LNCaP clone FGC (cell line): ENCODE measurements at regions not wholly inside any gene's neighbourhood (a gene's known extent, or its start where the extent isn't known, plus 50 kb on each side); places are given as distances from the start of the nearest gene placed in this dataset.

Source experiments
- DNase-seq: peaks from one replicate; pipeline ENCODE4 v3.0.0-alpha.2; 2011; ENCODE audit warnings: low read depth
- H3K4me3 ChIP-seq: 2 replicates; pipeline ENCODE4 v1.5.1; 2011; ENCODE audit warnings: mild to moderate bottlenecking, low read depth, low read length, control low read depth
- TF ChIP-seq, protein P1 (sequence below): IDR thresholded peaks from 2 replicates; pipeline ENCODE4 v1.5.1; 2012; ENCODE audit warnings: mild to moderate bottlenecking; ENCODE audit not compliant: control insufficient read depth, insufficient read depth; ENCODE audit errors: extremely low read depth

DNA sequence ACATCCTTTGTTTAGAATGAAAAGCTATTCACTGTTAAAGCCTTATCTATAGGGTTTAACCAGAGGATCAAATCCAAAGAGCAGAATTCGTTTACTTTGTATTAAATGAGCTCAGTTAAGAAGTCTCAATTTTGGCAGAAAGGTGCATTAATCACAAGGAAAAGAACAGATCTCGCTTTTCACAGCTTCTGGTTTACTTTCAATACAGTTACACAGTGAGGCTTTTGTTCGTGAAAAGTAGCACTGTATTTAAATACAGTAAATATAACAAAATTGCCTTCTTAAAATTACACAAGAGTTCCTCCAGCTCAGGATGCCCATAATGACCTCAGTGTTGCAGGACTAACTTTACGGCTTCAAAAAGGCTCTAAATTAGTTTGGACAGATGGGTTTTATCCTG lies 669.1 kb upstream of the SALL1 start:
- no peak for DNase-seq
- TF ChIP-seq, protein P1, sequence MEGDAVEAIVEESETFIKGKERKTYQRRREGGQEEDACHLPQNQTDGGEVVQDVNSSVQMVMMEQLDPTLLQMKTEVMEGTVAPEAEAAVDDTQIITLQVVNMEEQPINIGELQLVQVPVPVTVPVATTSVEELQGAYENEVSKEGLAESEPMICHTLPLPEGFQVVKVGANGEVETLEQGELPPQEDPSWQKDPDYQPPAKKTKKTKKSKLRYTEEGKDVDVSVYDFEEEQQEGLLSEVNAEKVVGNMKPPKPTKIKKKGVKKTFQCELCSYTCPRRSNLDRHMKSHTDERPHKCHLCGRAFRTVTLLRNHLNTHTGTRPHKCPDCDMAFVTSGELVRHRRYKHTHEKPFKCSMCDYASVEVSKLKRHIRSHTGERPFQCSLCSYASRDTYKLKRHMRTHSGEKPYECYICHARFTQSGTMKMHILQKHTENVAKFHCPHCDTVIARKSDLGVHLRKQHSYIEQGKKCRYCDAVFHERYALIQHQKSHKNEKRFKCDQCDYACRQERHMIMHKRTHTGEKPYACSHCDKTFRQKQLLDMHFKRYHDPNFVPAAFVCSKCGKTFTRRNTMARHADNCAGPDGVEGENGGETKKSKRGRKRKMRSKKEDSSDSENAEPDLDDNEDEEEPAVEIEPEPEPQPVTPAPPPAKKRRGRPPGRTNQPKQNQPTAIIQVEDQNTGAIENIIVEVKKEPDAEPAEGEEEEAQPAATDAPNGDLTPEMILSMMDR = no peak
- H3K4me3 ChIP-seq = no peak overlapping the region

DNA sequence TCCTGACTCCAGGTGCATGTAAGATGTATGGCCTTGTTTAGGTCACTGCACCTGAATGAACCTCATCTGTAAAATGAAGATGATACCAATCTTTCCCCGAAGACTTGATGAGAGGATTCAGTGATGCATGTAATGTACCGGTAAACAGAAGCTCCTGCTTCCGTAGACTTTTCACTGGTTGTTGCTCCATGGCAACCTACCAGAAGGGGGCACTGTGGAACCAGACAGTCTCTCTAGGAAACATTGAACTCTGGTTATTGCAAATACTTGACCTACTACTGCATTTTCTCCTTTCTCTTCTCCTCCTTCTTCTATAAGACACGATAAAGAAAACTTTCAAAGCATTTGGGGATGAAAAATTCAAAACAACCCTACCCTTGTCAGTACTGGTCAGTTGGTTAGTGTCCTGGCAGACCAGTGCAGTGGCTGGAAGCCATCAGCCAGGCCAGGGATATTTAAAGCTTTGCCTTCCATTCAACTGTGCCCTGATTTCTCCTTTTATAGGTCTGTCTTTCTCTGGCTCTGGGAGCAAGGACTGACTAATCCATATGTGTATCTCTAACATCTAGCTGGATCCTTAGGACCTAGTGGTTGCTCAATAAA lies 667.4 kb upstream of the SALL1 start:
- TF ChIP-seq, protein P1 = peak; percentile 88
- H3K4me3 ChIP-seq = no peak overlapping the region
- peak; percentile 28 for DNase-seq

DNA sequence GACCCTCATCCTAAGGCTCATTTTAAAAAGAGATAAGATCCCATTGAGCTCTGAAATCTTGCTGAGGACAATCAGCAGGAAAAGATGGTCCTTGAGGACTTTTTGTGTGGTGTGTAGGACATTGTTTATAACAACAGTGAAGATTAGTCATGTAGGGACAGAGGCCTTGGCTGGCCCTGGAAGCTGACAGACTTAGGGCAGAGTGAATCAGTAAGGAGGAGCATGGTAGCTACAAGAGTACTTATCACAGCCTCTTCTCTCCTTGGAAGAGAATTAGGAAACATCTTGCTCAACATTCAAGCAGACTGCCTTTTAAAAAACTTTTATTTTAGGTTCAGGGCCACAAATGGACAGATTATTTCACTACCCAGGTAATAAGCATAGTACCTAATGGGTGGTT lies 665.9 kb upstream of the SALL1 start:
- TF ChIP-seq, protein P1 = no peak
- no peak for DNase-seq
- no peak overlapping the region for H3K4me3 ChIP-seq

DNA sequence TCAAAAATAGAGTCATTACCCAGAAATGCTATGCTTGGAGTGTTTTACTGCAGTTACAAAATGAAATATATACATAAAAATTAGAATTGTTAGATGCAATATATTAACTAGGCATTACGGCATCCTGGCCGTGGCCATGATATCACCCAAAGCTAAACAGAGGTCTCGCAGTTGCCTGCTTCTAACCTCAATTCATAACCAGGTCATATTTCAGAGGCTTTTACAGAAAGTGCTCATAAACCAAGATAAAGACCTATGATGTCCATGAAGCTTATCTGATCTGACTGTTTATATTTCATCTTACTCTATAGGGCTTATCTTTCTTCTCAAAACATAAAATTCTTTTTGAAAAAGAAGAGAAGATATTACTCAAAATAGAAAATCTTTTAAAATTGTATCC lies 664.5 kb upstream of the SALL1 start:
- no peak for DNase-seq
- no peak overlapping the region for H3K4me3 ChIP-seq
- TF ChIP-seq, protein P1 = no peak

DNA sequence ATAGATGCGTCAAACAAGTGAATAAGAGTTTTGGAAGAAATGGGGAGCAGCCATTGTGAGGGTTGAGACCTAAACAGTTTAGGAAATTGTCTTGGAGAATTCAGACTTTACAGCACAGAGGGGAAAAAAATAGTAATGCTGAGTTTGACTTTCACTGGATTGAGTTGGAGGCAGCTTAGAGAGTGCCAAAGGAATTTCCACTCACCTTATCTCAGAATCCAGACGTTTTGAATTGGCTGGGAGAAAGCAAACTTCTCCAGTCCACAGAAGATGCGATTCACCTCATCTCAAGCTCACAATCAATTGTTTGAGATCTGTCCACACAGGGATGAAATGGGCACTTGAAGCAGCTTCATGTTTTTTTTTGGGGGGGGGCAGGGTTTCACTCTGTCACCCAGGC lies 663.5 kb upstream of the SALL1 start:
- no peak for DNase-seq
- TF ChIP-seq, protein P1 = no peak
- H3K4me3 ChIP-seq = no peak overlapping the region

DNA sequence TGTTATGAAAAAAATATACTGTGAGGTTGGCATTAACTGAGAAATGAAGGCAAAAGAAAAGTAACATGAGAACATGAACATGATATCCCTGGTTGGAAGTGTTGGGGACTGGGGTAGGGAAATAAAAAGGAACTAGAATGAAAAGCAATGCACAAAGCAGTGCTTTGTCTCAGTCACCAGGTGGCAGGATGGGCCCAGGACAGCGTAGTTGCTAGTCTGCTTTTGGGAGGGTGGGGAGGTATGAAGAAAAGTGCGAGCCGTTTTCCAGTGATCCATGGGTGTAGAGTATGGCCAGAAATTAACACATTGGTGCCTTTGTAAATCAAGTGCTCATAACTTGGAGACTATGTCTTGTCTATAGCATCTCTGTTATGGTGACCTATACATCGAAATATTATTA lies 662.5 kb upstream of the SALL1 start:
- H3K4me3 ChIP-seq = no peak overlapping the region
- DNase-seq = no peak
- TF ChIP-seq, protein P1 = peak; percentile 23; the same call in 1 of the 2 replicates

DNA sequence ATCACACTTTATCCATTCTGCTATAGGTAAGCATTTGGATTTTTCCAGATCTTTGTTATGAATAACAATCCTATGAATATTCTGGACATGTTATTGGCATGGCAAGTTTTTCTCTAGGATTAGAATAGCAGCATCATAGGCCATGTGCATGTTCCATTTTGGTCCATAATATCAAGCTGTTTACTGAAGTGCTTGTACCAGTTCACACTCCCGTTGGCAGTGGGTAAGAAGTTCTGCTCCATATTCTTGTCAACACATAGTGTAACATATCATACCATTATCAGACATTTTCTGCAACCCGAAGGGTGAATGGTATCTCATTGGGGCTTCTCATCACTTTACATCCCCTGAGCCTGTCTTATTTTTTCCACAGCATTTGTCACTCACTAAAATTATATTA lies 661.9 kb upstream of the SALL1 start:
- DNase-seq = no peak
- H3K4me3 ChIP-seq = no peak overlapping the region
- TF ChIP-seq, protein P1 = no peak
